Natural killer cell treated with Interleukin-12 subunit alpha and Interleukin-12 subunit beta and Interleukin-15 and Interleukin-18, amount 100 ng/mL, for 72 hours (primary cell): ENCODE measurements at regions not wholly inside any gene's neighbourhood (a gene's known extent, or its start where the extent isn't known, plus 50 kb on each side); places are given as distances from the start of the nearest gene placed in this dataset.

Experiments used
- ATAC-seq, 2 donors: fragments of 150-1000 bp; cut with Tn5 transposase in 1 of 2; sonication (Bioruptor Pico), chemical (Tn5 transposase) in 1 of 2; 2 replicates each; pipeline ENCODE4 v1.10.0; 2021
- DNase-seq: peaks from one replicate; pipeline ENCODE4 v3.0.0; 2022; ENCODE audit warnings: low spot score
- H3K27ac Mint-ChIP-seq, 2 donors: 1 replicate in 1 of 2; 2 replicates in 1 of 2; pipeline ENCODE4 v1.8.0; 2022; ENCODE audit warnings: mixed read lengths in 2 of 2, mild to moderate bottlenecking in 1 of 2, moderate library complexity in 1 of 2
- H3K27me3 Mint-ChIP-seq, 2 donors: 1 replicate in 1 of 2; 2 replicates in 1 of 2; pipeline ENCODE4 v1.8.0; 2022; ENCODE audit warnings: mixed read lengths in 2 of 2
- H3K36me3 Mint-ChIP-seq: one replicate; pipeline ENCODE4 v1.8.0; 2022; ENCODE audit warnings: mixed read lengths
- H3K4me1 Mint-ChIP-seq, 2 donors: 1 replicate in 1 of 2; 2 replicates in 1 of 2; pipeline ENCODE4 v1.8.0; 2022; ENCODE audit warnings: low read depth in 2 of 2, mixed read lengths in 2 of 2, mild to moderate bottlenecking in 1 of 2
- H3K4me3 Mint-ChIP-seq: one replicate; pipeline ENCODE4 v1.8.0; 2022; ENCODE audit warnings: mixed read lengths
- H3K9me3 Mint-ChIP-seq: 2 replicates; pipeline ENCODE4 v1.8.0; 2022; ENCODE audit warnings: mixed read lengths

DNA sequence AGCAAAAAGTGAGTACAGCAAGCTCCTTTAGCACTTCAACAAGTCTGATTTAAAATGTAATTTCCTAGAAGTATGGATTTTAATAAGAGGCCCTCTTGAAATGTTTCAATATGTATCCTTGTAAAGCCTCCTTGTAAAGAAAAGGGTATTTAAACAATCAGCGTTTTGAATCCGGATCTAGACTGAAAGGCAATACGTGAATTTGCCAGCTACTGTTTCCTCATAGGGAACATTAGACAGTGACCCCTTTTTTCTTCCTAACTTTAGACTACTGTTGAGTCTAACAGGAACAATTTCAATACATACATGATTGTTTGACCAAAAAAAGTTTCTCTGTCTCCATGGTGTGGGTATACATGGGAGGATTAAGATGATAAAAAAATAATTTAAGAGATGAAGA, 395.0 kb downstream of the TFAP2A start:
- H3K4me1 Mint-ChIP-seq: no peaks in the 10 kb centered on the region
- no peaks in the 10 kb centered on the region for H3K36me3 Mint-ChIP-seq
- peaks cover 13% of the 10 kb centered on the region for H3K9me3 Mint-ChIP-seq
- H3K4me3 Mint-ChIP-seq: no peak overlapping the region
- DNase-seq (no peak), ATAC-seq (no peak)
- no peaks in the 10 kb centered on the region for H3K27me3 Mint-ChIP-seq
- H3K27ac Mint-ChIP-seq: no peak overlapping the region

DNA sequence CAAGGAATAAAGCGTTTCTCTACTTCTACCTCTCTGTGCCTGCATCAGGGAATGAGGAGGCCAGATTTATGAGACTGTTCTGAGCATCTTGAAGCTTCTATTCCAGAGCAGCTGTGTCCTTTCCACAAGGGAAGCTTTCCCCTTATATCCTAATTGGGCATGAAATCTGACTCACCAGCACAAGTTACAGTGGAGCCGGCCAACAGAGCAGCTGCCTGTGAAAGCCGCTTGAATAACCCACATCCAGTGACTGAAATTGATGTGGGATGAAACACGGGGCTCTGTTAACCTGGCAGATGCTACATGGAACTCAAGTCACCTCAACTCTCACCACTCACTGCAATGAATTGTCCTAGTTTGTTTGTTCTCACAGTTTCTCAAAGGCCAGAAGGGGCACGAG, 400.3 kb downstream of the TFAP2A start:
- no peaks in the 10 kb centered on the region for H3K4me1 Mint-ChIP-seq
- H3K9me3 Mint-ChIP-seq: peaks cover 13% of the 10 kb centered on the region
- H3K36me3 Mint-ChIP-seq: no peaks in the 10 kb centered on the region
- no peak overlapping the region for H3K27ac Mint-ChIP-seq
- no peaks in the 10 kb centered on the region for H3K27me3 Mint-ChIP-seq
- ATAC-seq (no peak), DNase-seq (no peak)
- H3K4me3 Mint-ChIP-seq: no peak overlapping the region

DNA sequence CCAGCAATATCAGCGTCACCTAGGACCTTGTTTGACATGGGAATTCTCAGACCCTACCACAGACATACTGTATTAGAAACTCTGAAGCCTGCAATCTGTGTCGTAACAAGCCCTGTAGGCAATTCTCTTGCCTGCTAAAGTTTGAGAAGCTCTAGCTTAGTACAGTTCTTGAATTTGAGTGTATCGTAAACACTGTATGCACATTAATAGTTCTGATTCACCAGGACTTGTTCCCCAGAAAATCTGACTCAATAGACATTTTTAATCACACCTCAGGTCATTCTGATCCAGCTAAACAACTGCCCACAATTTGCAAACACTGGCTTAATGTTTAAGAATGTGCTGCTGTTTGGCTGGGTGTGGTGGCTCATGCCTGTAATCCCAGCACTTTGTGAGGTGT, 414.3 kb downstream of the TFAP2A start:
- peaks cover 7% of the 10 kb centered on the region for H3K9me3 Mint-ChIP-seq
- H3K4me3 Mint-ChIP-seq: no peak overlapping the region
- no peaks in the 10 kb centered on the region for H3K36me3 Mint-ChIP-seq
- ATAC-seq (no peak), DNase-seq (no peak)
- H3K27me3 Mint-ChIP-seq: no peaks in the 10 kb centered on the region
- H3K4me1 Mint-ChIP-seq: no peaks in the 10 kb centered on the region
- H3K27ac Mint-ChIP-seq: no peak overlapping the region

DNA sequence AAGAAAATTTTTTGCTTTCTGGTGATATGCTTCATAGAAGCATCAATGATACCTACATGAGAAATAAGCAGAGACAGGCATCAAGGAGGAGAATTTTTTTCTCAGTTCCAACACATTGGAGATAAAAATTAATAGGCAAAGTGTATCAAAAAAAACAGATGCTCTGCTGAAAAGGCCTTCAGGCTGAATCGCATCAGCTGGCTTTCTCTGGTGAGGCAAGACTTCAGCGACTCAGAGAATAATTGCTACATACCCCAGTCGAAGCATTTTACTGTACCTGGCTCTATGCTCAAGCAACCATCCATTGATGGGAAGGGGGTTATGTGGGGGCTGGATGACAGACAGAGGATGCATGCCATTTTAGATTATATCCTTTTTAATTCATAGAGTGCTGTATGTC, 415.1 kb downstream of the TFAP2A start:
- ATAC-seq (no peak), DNase-seq (no peak)
- Mint-ChIP-seq H3K4me3 (no peak overlapping the region), H3K4me1 (no peaks in the 10 kb centered on the region), H3K9me3 (peaks cover 7% of the 10 kb centered on the region), H3K27me3 (no peaks in the 10 kb centered on the region), H3K27ac (no peak overlapping the region), H3K36me3 (no peaks in the 10 kb centered on the region)

DNA sequence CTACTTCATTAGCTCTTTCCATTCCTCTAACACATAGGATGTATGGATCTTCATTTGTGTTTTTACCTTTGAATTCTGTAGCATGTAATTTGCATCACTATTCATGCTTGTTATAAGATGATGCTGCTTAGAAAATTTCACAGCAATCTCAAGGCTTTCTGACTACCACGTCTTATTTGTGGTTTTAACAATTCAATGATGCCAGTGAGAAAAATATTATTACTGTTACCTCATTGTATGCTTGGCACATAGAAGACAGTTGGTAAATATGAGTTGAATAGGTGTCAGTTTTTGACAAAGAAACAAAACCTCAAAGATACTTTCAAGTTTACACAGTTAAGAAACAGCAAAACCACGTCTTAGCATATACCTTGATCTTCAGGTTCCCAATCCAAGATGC, 428.6 kb downstream of the TFAP2A start:
- Mint-ChIP-seq H3K4me1 (peaks cover 0 to 2% of the 10 kb centered on the region in 2 donors), H3K4me3 (no peak overlapping the region), H3K9me3 (peaks cover 18% of the 10 kb centered on the region), H3K27me3 (no peaks in the 10 kb centered on the region), H3K36me3 (peaks cover 9% of the 10 kb centered on the region), H3K27ac (no peak overlapping the region)
- DNase-seq (no peak), ATAC-seq (no peak)

DNA sequence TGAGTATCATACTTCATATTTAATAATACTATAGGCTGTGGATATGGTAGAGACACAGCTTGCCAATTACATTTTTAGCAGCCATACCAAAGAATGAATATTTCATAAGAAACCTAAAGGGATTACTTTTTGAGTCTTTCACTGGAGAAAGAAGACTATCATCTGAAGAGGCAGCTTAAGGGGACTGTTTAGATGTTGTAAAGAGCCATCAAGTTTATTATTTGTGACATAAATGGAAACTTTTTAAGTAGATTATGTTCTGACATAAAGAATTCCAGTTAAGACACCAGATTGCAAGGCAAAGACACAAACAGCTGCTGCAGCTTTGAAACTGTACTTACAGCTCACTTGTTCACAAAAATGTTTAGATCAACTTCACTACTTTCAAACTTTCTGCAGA, 429.4 kb downstream of the TFAP2A start:
- H3K27ac Mint-ChIP-seq: no peak overlapping the region
- H3K36me3 Mint-ChIP-seq: peaks cover 9% of the 10 kb centered on the region
- ATAC-seq: no peak
- DNase-seq: no peak
- H3K4me1 Mint-ChIP-seq: peaks cover 0 to 2% of the 10 kb centered on the region in 2 donors
- H3K27me3 Mint-ChIP-seq: no peaks in the 10 kb centered on the region
- peaks cover 18% of the 10 kb centered on the region for H3K9me3 Mint-ChIP-seq
- H3K4me3 Mint-ChIP-seq: no peak overlapping the region

DNA sequence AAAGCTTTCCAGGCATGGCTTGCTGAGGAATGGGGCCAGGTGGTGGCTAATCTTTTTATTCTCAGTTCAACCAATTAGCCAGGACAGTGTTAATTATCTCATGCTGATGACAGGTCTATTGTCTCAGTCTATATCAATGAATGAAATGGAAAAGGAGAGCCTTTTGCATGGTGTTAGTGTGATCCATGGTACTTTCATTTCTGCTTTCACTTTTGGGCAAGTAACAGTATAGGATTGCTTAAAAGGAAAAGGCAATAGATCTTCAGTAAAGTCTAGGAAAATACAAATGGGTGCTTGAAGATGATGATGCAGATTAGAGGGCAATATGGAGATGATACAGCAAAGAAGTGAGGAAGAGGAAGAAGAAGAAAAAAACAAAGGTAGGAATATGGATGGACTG, 430.3 kb downstream of the TFAP2A start:
- H3K27me3 Mint-ChIP-seq: no peaks in the 10 kb centered on the region
- ATAC-seq: no peak
- peaks cover 9% of the 10 kb centered on the region for H3K36me3 Mint-ChIP-seq
- H3K4me1 Mint-ChIP-seq: peaks cover 0 to 2% of the 10 kb centered on the region in 2 donors
- peaks cover 18% of the 10 kb centered on the region for H3K9me3 Mint-ChIP-seq
- DNase-seq: no peak
- H3K4me3 Mint-ChIP-seq: no peak overlapping the region
- no peak overlapping the region for H3K27ac Mint-ChIP-seq

DNA sequence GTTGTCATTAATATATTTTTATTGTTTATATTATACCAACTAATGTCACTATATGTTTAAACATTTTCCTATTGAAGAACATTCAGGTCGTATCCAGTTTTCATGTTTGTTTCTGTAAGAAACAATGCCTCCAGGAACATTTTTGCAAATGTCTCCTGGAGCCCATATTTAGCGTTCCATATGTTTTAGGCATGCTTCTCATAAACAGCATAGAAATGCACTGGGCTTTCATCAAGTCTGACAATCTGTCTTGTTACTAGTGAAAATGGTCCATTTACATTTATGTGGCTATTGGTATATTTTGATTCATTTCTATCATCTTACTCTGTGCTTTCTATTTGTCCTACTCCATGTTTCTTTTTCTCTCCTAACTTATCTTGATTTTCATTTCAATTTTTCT, 431.7 kb downstream of the TFAP2A start:
- DNase-seq (no peak), ATAC-seq (no peak)
- Mint-ChIP-seq H3K27me3 (no peaks in the 10 kb centered on the region), H3K36me3 (peaks cover 9% of the 10 kb centered on the region), H3K4me3 (no peak overlapping the region), H3K9me3 (peaks cover 15% of the 10 kb centered on the region), H3K4me1 (peaks cover 0 to 2% of the 10 kb centered on the region in 2 donors), H3K27ac (no peak overlapping the region)

DNA sequence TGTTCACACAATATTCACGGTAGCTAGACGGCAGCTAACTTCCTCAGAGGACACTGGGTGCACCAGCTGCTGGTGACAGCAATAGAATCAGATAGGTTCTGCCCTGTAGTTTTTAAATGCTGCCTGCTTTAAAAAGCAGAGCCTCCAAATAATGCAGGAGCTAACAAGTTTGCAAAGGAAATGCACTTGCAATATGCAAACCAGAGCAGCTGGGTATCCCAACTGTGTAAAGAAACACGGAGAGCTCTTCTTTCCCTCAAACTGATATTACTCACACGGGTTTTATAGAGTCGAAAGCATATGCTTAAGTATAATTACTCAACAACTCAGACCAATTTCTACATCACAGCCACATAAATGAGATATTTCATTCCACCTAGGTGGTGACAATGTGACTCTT, 432.7 kb downstream of the TFAP2A start:
- DNase-seq (no peak), ATAC-seq (no peak)
- no peaks in the 10 kb centered on the region for H3K27me3 Mint-ChIP-seq
- H3K27ac Mint-ChIP-seq: no peak overlapping the region
- peaks cover 0 to 2% of the 10 kb centered on the region in 2 donors for H3K4me1 Mint-ChIP-seq
- H3K4me3 Mint-ChIP-seq: no peak overlapping the region
- H3K36me3 Mint-ChIP-seq: peaks cover 9% of the 10 kb centered on the region
- peaks cover 15% of the 10 kb centered on the region for H3K9me3 Mint-ChIP-seq

DNA sequence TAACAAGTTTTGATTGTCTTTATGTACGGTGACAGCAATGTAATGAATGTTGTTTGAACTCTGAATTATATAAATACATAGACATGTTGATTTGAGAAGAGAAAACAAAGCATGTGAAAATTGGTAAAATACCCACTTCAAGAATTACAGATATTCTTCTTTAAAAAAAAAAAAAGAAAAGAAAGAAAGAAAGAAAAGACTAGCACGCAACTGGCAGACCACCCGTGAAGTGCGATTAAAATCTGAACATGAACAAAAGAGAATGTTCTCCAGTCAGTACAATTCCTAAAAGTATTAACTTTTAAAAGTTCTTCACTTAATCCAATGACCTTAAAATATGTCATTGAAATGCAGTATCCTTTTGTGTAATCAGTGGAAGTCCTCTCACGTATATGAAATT, 434.9 kb downstream of the TFAP2A start:
- no peak for ATAC-seq
- no peak overlapping the region for H3K4me3 Mint-ChIP-seq
- peaks cover 9% of the 10 kb centered on the region for H3K36me3 Mint-ChIP-seq
- DNase-seq: no peak
- H3K9me3 Mint-ChIP-seq: peaks cover 19% of the 10 kb centered on the region
- no peak overlapping the region for H3K27ac Mint-ChIP-seq
- H3K27me3 Mint-ChIP-seq: no peaks in the 10 kb centered on the region
- peaks cover 0 to 2% of the 10 kb centered on the region in 2 donors for H3K4me1 Mint-ChIP-seq

DNA sequence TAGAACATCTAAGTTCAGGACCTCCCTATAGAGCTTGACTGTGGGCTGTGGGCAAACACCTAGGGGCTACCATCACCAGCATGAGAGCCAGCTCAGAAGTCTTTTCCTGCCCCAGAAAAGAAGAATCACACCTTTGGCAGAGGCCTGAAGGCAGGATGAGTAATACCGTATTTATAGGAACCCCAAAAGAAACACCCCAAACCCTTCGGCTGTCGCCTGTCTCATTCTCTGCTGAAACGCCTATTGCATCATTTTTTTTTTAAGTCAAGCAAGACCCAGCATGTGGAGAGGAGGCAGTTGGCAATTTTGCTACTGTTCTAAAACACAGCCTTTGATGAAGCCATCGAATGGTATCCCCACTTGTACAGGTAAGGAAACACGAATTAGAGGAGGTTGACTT, 436.4 kb downstream of the TFAP2A start:
- Mint-ChIP-seq H3K27me3 (no peaks in the 10 kb centered on the region), H3K4me1 (no peaks in the 10 kb centered on the region), H3K27ac (no peak overlapping the region), H3K4me3 (no peak overlapping the region), H3K9me3 (peaks cover 13% of the 10 kb centered on the region), H3K36me3 (no peaks in the 10 kb centered on the region)
- no peak for ATAC-seq
- DNase-seq: no peak

DNA sequence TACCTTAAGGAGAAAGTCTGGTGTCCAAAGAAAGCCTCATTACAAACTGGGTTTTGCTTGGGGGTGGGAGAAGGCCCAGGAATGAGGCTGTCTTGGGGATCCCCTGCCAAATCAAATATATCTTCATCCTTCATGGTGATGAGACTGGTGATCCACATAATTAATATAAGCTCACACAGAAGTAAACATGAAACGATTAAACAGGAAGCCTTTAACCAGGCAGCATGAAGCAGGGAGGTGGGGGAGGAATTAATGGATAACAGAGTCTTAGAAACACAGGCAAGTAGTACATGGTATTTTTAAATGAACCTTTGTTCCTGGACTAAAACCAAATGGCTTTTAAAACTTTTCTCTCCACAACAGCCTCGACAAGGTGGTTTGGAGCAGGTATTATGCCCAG, 437.5 kb downstream of the TFAP2A start:
- Mint-ChIP-seq H3K4me1 (no peaks in the 10 kb centered on the region), H3K36me3 (no peaks in the 10 kb centered on the region), H3K4me3 (no peak overlapping the region), H3K27ac (no peak overlapping the region), H3K9me3 (peaks cover 15% of the 10 kb centered on the region), H3K27me3 (no peaks in the 10 kb centered on the region)
- DNase-seq (no peak), ATAC-seq (no peak)

DNA sequence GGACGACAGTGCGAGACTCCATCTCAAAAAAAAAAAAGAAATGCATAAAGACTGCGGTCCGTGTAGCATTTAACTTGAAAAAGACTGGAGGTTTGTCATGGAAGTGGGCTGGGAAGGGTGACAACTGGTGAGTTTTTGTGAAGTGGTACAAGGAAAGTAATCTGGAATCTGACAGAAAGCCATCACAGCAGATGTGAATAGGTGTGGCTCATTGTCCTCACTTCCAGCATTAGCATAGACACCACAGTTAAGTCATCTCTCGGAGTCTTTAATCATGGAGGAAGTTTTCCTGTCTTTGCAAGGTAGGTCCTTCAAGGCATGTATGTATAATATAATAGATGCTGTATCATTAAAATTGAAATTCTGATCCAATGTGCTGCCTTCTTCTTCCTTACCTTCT, 453.2 kb downstream of the TFAP2A start:
- no peaks in the 10 kb centered on the region for H3K36me3 Mint-ChIP-seq
- no peaks in the 10 kb centered on the region for H3K27me3 Mint-ChIP-seq
- ATAC-seq: no peak
- H3K9me3 Mint-ChIP-seq: peaks cover 12% of the 10 kb centered on the region
- H3K4me3 Mint-ChIP-seq: no peak overlapping the region
- DNase-seq: no peak
- H3K27ac Mint-ChIP-seq: no peak overlapping the region
- no peaks in the 10 kb centered on the region for H3K4me1 Mint-ChIP-seq

DNA sequence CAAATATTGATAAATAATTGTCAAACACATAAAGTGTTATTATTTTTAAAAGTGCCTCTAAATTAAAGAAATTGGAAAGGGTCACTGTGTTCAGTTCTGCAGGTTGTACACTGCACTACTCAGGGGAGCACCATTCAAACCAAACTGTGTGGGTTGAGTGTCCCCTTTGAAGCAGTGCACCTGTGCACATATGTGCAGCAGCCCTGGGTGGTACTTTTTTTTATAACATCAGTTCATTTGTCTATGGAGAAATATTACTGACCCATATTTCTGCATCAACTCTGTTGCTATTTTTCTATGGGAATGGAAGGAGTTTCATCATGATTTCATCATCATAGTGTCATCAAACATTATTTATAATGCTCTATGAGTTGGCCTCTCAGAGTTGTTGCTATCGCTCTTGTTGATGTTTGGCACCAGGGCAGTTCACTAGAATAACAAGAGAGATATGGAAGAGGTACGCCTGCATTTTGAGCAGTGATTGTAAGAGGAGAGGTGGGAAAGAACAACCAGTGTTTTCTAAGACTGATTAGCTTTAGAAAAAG, 457.6 kb downstream of the TFAP2A start:
- Mint-ChIP-seq H3K4me1 (no peaks in the 10 kb centered on the region), H3K27ac (no peak overlapping the region), H3K9me3 (peaks cover 16% of the 10 kb centered on the region), H3K27me3 (no peaks in the 10 kb centered on the region), H3K4me3 (no peak overlapping the region), H3K36me3 (no peaks in the 10 kb centered on the region)
- DNase-seq (no peak), ATAC-seq (no peak)

DNA sequence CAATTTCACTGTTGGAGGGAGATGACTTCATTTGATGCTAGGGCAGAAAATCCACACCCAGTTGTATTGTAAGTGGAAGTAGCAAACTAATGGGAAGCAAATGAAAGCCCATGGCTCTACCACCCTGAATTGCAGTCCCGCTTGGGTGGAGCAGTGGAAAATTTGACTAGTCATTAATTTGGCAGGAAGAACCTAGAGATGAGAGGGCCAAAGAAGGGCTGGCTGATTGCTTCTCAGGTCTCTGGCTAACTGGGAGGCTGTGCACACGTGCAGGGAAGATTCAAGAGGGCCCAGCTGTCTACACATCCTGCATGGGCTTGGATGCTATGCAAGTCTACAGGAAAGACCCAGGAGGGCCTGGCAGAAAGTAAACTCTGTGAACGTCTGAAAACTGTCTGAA, 466.2 kb downstream of the TFAP2A start:
- DNase-seq (no peak), ATAC-seq (no peak)
- Mint-ChIP-seq H3K27ac (no peak overlapping the region), H3K4me3 (no peak overlapping the region), H3K4me1 (no peaks in the 10 kb centered on the region), H3K9me3 (peaks cover 16% of the 10 kb centered on the region), H3K27me3 (no peaks in the 10 kb centered on the region), H3K36me3 (peaks cover 4% of the 10 kb centered on the region)
